Parathyroid adenoma (tissue), 2 donors: ENCODE measurements at regions not wholly inside any gene's neighbourhood (a gene's known extent, or its start where the extent isn't known, plus 50 kb on each side); places are given as distances from the start of the nearest gene placed in this dataset.

Experiments used
- H2AFZ ChIP-seq: fragments of 300-600 bp; sonication (generic); one replicate; pipeline ENCODE4 v1.7.0; 2017; ENCODE audit warnings: antibody characterized with exemption, mild to moderate bottlenecking
- H3K27ac ChIP-seq: fragments of 300-600 bp; sonication (generic); one replicate; pipeline ENCODE4 v1.7.0; 2017
- H3K27me3 ChIP-seq: fragments of 300-600 bp; sonication (generic); one replicate; pipeline ENCODE4 v1.7.0; 2017; ENCODE audit warnings: low read length; ENCODE audit not compliant: control insufficient read depth, insufficient read depth
- H3K36me3 ChIP-seq: fragments of 300-600 bp; sonication (generic); one replicate; pipeline ENCODE4 v1.7.0; 2017; ENCODE audit warnings: low read length; ENCODE audit not compliant: control insufficient read depth, insufficient read depth
- H3K4me1 ChIP-seq: fragments of 300-600 bp; sonication (generic); one replicate; pipeline ENCODE4 v1.7.0; 2017; ENCODE audit warnings: control low read depth
- H3K4me2 ChIP-seq: fragments of 300-600 bp; sonication (generic); one replicate; pipeline ENCODE4 v1.7.0; 2017; ENCODE audit warnings: low read length
- H3K4me3 ChIP-seq: fragments of 300-600 bp; sonication (generic); one replicate; pipeline ENCODE4 v1.7.0; 2017; ENCODE audit warnings: low read depth, low read length
- H3K79me2 ChIP-seq: fragments of 300-600 bp; sonication (generic); one replicate; pipeline ENCODE4 v1.7.0; 2017; ENCODE audit warnings: control low read depth
- H3K9ac ChIP-seq: fragments of 300-600 bp; sonication (generic); one replicate; pipeline ENCODE4 v1.7.0; 2017; ENCODE audit warnings: mild to moderate bottlenecking
- H3K9me3 ChIP-seq: fragments of 300-600 bp; sonication (generic); one replicate; pipeline ENCODE4 v1.7.0; 2017; ENCODE audit warnings: low read length; ENCODE audit not compliant: control insufficient read depth
- TF ChIP-seq, protein P1 (sequence below): fragments of 300-600 bp; sonication (generic); IDR thresholded peaks from one replicate; pipeline ENCODE4 v1.7.0; 2017; ENCODE audit warnings: antibody characterized with exemption, mild to moderate bottlenecking
- donor health status: primary hyperparathyroidism.

- H3K4me2 ChIP-seq = no peak overlapping the region
- H3K36me3 ChIP-seq = no peaks in the 10 kb centered on the region
- TF ChIP-seq, protein P1, sequence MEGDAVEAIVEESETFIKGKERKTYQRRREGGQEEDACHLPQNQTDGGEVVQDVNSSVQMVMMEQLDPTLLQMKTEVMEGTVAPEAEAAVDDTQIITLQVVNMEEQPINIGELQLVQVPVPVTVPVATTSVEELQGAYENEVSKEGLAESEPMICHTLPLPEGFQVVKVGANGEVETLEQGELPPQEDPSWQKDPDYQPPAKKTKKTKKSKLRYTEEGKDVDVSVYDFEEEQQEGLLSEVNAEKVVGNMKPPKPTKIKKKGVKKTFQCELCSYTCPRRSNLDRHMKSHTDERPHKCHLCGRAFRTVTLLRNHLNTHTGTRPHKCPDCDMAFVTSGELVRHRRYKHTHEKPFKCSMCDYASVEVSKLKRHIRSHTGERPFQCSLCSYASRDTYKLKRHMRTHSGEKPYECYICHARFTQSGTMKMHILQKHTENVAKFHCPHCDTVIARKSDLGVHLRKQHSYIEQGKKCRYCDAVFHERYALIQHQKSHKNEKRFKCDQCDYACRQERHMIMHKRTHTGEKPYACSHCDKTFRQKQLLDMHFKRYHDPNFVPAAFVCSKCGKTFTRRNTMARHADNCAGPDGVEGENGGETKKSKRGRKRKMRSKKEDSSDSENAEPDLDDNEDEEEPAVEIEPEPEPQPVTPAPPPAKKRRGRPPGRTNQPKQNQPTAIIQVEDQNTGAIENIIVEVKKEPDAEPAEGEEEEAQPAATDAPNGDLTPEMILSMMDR = no peak
- H3K4me1 ChIP-seq = no peaks in the 10 kb centered on the region
- no peak overlapping the region for H3K4me3 ChIP-seq
- peaks cover 4% of the 10 kb centered on the region for H3K9me3 ChIP-seq
- no peak overlapping the region for H3K27ac ChIP-seq
- no peak overlapping the region for H3K9ac ChIP-seq
- H3K27me3 ChIP-seq = no peaks in the 10 kb centered on the region
- no peaks in the 10 kb centered on the region for H3K79me2 ChIP-seq
- no peak overlapping the region for H2AFZ ChIP-seq
Measured at GRCh38 chr17:79677646-79678045, 53.1 kb upstream of the ENPP7 start.

GRCh38 chr17:79676796-79677195 is 53.9 kb upstream of the ENPP7 start:
- no peak overlapping the region for H3K27ac ChIP-seq
- peaks cover 4% of the 10 kb centered on the region for H3K9me3 ChIP-seq
- no peaks in the 10 kb centered on the region for H3K79me2 ChIP-seq
- no peaks in the 10 kb centered on the region for H3K36me3 ChIP-seq
- H3K4me2 ChIP-seq = no peak overlapping the region
- H3K4me1 ChIP-seq = no peaks in the 10 kb centered on the region
- no peak overlapping the region for H3K9ac ChIP-seq
- TF ChIP-seq, protein P1 = no peak
- no peak overlapping the region for H2AFZ ChIP-seq
- no peaks in the 10 kb centered on the region for H3K27me3 ChIP-seq
- H3K4me3 ChIP-seq = no peak overlapping the region

- Histone ChIP-seq H3K27me3 (no peaks in the 10 kb centered on the region), H2AFZ (no peak overlapping the region)
Measured at GRCh38 chr17:79675413-79675725, 55.4 kb upstream of the ENPP7 start.

DNA sequence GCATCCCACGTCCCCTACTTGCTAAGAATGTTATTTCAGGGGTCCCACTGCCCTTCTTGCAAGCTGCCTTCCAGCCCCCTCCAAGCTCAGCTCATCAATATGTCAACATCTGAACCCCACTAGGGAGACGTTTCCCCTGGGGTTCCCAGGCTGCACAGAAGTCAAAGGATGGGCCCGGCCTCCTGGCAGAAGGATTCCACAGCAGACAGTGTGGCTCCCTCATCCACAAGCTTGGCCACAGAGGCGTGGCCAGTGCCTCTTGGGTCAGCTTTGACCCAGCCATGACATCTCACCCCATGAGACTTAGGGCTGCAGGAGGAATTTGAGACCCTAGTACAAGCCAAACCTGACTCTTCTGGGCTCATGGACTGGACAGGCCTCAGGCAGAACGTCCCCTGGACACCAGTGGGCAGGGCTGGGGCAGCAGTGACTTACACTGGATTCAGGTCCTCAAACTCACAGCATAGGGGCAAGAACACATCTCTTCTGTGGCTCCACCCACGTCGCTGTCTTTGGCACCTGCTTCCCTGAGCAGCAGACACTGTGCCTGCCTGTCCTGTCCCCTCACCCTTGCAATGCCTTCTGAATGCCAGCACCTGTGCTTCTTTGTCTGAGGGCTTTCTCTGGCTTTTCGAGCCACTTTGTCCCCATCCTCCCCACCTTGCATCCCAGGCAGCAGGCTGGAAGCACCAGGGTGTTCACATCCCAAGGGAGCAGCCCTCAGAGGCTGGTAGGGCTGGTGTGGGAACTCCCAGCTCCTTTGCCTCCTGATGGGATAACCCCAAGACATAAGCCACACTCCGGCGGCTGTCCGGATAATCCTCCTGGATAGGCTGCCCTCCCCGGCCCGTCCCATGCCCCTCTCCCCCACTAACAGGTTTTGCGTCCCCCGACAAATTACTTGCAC is 56.0 kb upstream of the ENPP7 start:
- H3K27me3 ChIP-seq = no peaks in the 10 kb centered on the region
- no peaks in the 10 kb centered on the region for H3K79me2 ChIP-seq
- no peaks in the 10 kb centered on the region for H3K36me3 ChIP-seq
- H3K4me1 ChIP-seq = no peaks in the 10 kb centered on the region
- peaks cover 4% of the 10 kb centered on the region for H3K9me3 ChIP-seq
- H2AFZ ChIP-seq = no peak overlapping the region
- H3K4me3 ChIP-seq = no peak overlapping the region
- H3K4me2 ChIP-seq = no peak overlapping the region
- TF ChIP-seq, protein P1 = no peak
- H3K9ac ChIP-seq = no peak overlapping the region
- no peak overlapping the region for H3K27ac ChIP-seq

More at GRCh38 chr17:79675413-79675725, 55.4 kb upstream of the ENPP7 start:
- TF ChIP-seq, protein P1 = no peak
- H3K36me3 ChIP-seq = no peaks in the 10 kb centered on the region
- peaks cover 4% of the 10 kb centered on the region for H3K9me3 ChIP-seq
- no peaks in the 10 kb centered on the region for H3K79me2 ChIP-seq
- H3K4me1 ChIP-seq = no peaks in the 10 kb centered on the region
- H3K4me3 ChIP-seq = no peak overlapping the region
- H3K27ac ChIP-seq = no peak overlapping the region
- H3K9ac ChIP-seq = no peak overlapping the region
- no peak overlapping the region for H3K4me2 ChIP-seq

DNA sequence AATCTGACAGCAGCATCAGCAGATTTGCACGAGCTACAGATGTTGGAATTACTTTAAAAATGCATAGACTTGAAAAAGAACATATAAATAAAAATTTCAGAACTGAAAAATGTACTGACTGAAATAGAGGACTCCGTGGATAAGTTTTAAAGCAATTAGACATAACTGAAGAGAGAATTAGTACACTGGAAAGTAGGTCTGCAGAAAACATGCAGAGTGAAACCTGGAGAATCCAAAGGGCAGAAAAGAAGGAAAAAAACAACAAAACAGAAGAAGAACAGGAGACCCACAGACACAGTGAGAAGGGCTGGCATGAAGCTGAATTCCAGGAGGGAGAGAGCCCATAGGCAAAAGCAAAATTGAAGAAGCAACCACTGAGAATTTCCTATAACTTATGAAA is 57.2 kb upstream of the ENPP7 start:
- TF ChIP-seq, protein P1 = no peak
- Histone ChIP-seq H3K36me3 (no peaks in the 10 kb centered on the region), H3K9me3 (peaks cover 4% of the 10 kb centered on the region), H3K4me2 (no peak overlapping the region), H3K4me1 (no peaks in the 10 kb centered on the region), H3K79me2 (no peaks in the 10 kb centered on the region), H3K27me3 (no peaks in the 10 kb centered on the region), H3K9ac (no peak overlapping the region), H3K4me3 (no peak overlapping the region), H3K27ac (no peak overlapping the region), H2AFZ (no peak overlapping the region)
